GM23248 (cell line): ENCODE measurements at regions not wholly inside any gene's neighbourhood (a gene's known extent, or its start where the extent isn't known, plus 50 kb on each side); places are given as distances from the start of the nearest gene placed in this dataset.

Experiments used
- EZH2 ChIP-seq: fragments of 200-600 bp; sonication (generic); IDR thresholded peaks from 2 replicates; pipeline ENCODE4 v1.6.1; 2018; ENCODE audit warnings: antibody characterized with exemption, mild to moderate bottlenecking; ENCODE audit not compliant: insufficient read depth, poor library complexity, severe bottlenecking
- EZH2phosphoT487 ChIP-seq: fragments of 200-600 bp; sonication (generic); IDR thresholded peaks from 2 replicates; pipeline ENCODE4 v1.6.1; 2018; ENCODE audit warnings: antibody characterized with exemption, moderate library complexity, mild to moderate bottlenecking, low read depth; ENCODE audit not compliant: insufficient read depth

DNA sequence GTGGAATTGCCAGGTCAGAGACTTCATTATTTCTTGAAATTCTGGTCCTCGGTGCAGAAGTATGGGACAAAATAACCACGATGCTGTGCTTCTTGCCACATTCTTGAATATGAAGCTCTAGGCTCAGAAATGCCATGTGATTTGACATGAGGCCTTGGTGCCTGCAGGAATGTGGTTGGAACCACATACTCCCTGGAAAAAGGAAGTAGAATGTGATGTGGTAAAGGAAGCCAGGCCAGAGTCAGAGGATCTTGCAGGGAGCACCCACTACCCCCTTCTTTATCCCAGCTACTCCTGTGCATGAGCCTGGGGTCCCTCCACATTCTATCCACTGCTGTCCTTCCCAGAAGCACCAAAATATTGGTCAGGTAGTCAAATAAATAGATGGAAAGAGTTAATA lies 80.9 kb downstream of the FOXD1 start:
- TF ChIP-seq EZH2 (no peak), EZH2phosphoT487 (no peak)
